Lower leg skin (tissue), 3 donors: ENCODE measurements at regions not wholly inside any gene's neighbourhood (a gene's known extent, or its start where the extent isn't known, plus 50 kb on each side); places are given as distances from the start of the nearest gene placed in this dataset.

Experiments
- CTCF ChIP-seq, 3 donors: fragments of 450-650 bp; IDR thresholded peaks; one replicate each; pipeline ENCODE4 v1.5.1; 2016; ENCODE audit warnings: antibody characterized with exemption in 3 of 3, mild to moderate bottlenecking in 3 of 3, moderate library complexity in 2 of 3
- POLR2A ChIP-seq, 2 donors: fragments of 450-650 bp; IDR thresholded peaks; one replicate each; pipeline ENCODE4 v1.6.1; 2016 to 2017; ENCODE audit warnings: antibody characterized with exemption in 2 of 2, mild to moderate bottlenecking in 1 of 2, moderate library complexity in 1 of 2

GRCh38 chr4:4803912-4804296 is 55.6 kb upstream of the MSX1 start:
- no peak for TF ChIP-seq CTCF (IDR thresholded peaks at IDR 0.05)
- no peak for TF ChIP-seq POLR2A (IDR thresholded peaks at IDR 0.05)
